IMR-90 (cell line): ENCODE measurements at regions not wholly inside any gene's neighbourhood (a gene's known extent, or its start where the extent isn't known, plus 50 kb on each side); places are given as distances from the start of the nearest gene placed in this dataset.

ENCODE experiments used
- ATAC-seq: fragments of 200-7000 bp; cut with Tn5 transposase; 2 replicates; pipeline ENCODE4 v1.9.1; 2020; ENCODE audit warnings: low read depth, mild to moderate bottlenecking, moderate library complexity
- BruUV-seq: library from RNA; stranded (reverse); fragments of 400-500 nt; replicated peaks from 2 replicates; lab custom pipeline; 2021; lab: Mats Ljungman, UMichigan
- CTCF ChIA-PET: fragments of 300-600 bp; formaldehyde crosslinking; extraction: SDS; loops from one replicate; lab custom pipeline; 2021; ENCODE audit warnings: antibody characterized with exemption; lab: Yijun Ruan, JAX
- POLR2A ChIA-PET: fragments of 300-600 bp; sonication (Branson Sonifier 250); formaldehyde crosslinking; loops from one replicate; lab custom pipeline; 2022; ENCODE audit warnings: antibody characterized with exemption; ENCODE audit not compliant: unreplicated experiment; lab: Charles Lee
- DNase-seq: peaks from one replicate; pipeline ENCODE4 v3.0.0; 2013
- H2AFZ ChIP-seq: replicated peaks from 2 replicates; pipeline ENCODE3; 2013; ENCODE audit warnings: low read length, mild to moderate bottlenecking; ENCODE audit not compliant: poor library complexity
- H2AK5ac ChIP-seq: 2 replicates; pipeline ENCODE4 v1.6.1; 2013; ENCODE audit warnings: low read depth, low read length, inconsistent platforms
- H2AK9ac ChIP-seq: replicated peaks from 2 replicates; pipeline ENCODE3; 2013; ENCODE audit warnings: mild to moderate bottlenecking, low read depth, low read length, moderate library complexity; ENCODE audit not compliant: poor library complexity
- H2BK120ac ChIP-seq: 2 replicates; pipeline ENCODE4 v1.6.1; 2013; ENCODE audit warnings: low read depth, low read length, inconsistent platforms
- H2BK15ac ChIP-seq: 3 replicates; pipeline ENCODE4 v1.6.1; 2013; ENCODE audit warnings: low read depth, low read length, inconsistent platforms
- H2BK20ac ChIP-seq: 2 replicates; pipeline ENCODE4 v1.6.1; 2013; ENCODE audit warnings: low read depth, mild to moderate bottlenecking, inconsistent platforms, low read length, moderate library complexity
- H2BK5ac ChIP-seq: 2 replicates; pipeline ENCODE4 v1.6.1; 2013; ENCODE audit warnings: mild to moderate bottlenecking, low read depth, low read length, inconsistent platforms; ENCODE audit not compliant: poor library complexity, severe bottlenecking
- H3K14ac ChIP-seq: replicated peaks from 2 replicates; pipeline ENCODE4 v1.6.1; 2013; ENCODE audit warnings: low read depth, low read length, inconsistent platforms
- H3K18ac ChIP-seq: 2 replicates; pipeline ENCODE4 v1.6.1; 2013; ENCODE audit warnings: low read depth, low read length, control low read depth
- H3K23ac ChIP-seq: 2 replicates; pipeline ENCODE4 v1.6.1; 2013; ENCODE audit warnings: low read depth, low read length, inconsistent platforms
- H3K27ac ChIP-seq: 2 replicates; pipeline ENCODE4 v1.5.1; 2013; ENCODE audit warnings: mild to moderate bottlenecking, control low read depth, low read length; ENCODE audit not compliant: insufficient read depth
- H3K27me3 ChIP-seq: 2 replicates; pipeline ENCODE4 v1.6.1; 2013; ENCODE audit warnings: low read length; ENCODE audit not compliant: control insufficient read depth, insufficient read depth
- H3K36me3 ChIP-seq: 2 replicates; pipeline ENCODE4 v1.6.1; 2013; ENCODE audit warnings: low read length, mixed read lengths; ENCODE audit not compliant: control insufficient read depth, insufficient read depth
- H3K4ac ChIP-seq: 2 replicates; pipeline ENCODE4 v1.6.1; 2013; ENCODE audit warnings: low read depth, low read length, inconsistent platforms
- H3K4me1 ChIP-seq: 2 replicates; pipeline ENCODE4 v1.6.1; 2013; ENCODE audit warnings: low read length, mixed read lengths; ENCODE audit not compliant: control insufficient read depth, insufficient read depth
- H3K4me2 ChIP-seq: 2 replicates; pipeline ENCODE4 v1.6.1; 2013; ENCODE audit warnings: low read depth, mild to moderate bottlenecking, control low read depth, low read length, moderate library complexity
- H3K4me3 ChIP-seq: 2 replicates; pipeline ENCODE4 v1.5.1; 2013; ENCODE audit warnings: low read depth, mild to moderate bottlenecking, control low read depth, low read length, moderate library complexity; ENCODE audit not compliant: insufficient read depth
- H3K56ac ChIP-seq: 2 replicates; pipeline ENCODE4 v1.6.1; 2013; ENCODE audit warnings: low read length, inconsistent platforms; ENCODE audit not compliant: insufficient read depth; ENCODE audit errors: extremely low read depth
- H3K79me1 ChIP-seq, 2 experiments: 2 replicates each; pipeline ENCODE4 v1.6.1; 2013; ENCODE audit warnings: low read length in 2 of 2, inconsistent platforms in 1 of 2, low read depth in 1 of 2
- H3K9ac ChIP-seq: 2 replicates; pipeline ENCODE4 v1.6.1; 2013; ENCODE audit warnings: low read depth, low read length, control low read depth
- H3K9me1 ChIP-seq: 2 replicates; pipeline ENCODE4 v1.6.1; 2013; ENCODE audit warnings: low read length, inconsistent platforms; ENCODE audit not compliant: insufficient read depth
- H3K9me3 ChIP-seq: 2 replicates; pipeline ENCODE4 v1.6.1; 2013; ENCODE audit warnings: low read length; ENCODE audit not compliant: control insufficient read depth, insufficient read depth
- H4K20me1 ChIP-seq: 2 replicates; pipeline ENCODE4 v1.6.1; 2013; ENCODE audit warnings: low read length, inconsistent platforms; ENCODE audit not compliant: insufficient read depth
- H4K5ac ChIP-seq: 2 replicates; pipeline ENCODE4 v1.6.1; 2013; ENCODE audit warnings: mild to moderate bottlenecking, low read depth, low read length, control low read depth
- H4K8ac ChIP-seq, 2 experiments: 2 replicates each; pipeline ENCODE4 v1.6.1; 2013; ENCODE audit warnings: low read depth in 2 of 2, low read length in 2 of 2, control low read depth in 1 of 2, inconsistent platforms in 1 of 2
- H4K91ac ChIP-seq: 2 replicates; pipeline ENCODE4 v1.6.1; 2013; ENCODE audit warnings: low read depth, low read length, inconsistent platforms; ENCODE audit not compliant: insufficient read depth
- BHLHE40 ChIP-seq: fragments of 150-350 bp; IDR thresholded peaks from 2 replicates; pipeline ENCODE4 v1.6.1; 2016; ENCODE audit warnings: mild to moderate bottlenecking, low read depth, low read length
- CTCF ChIP-seq: conservative IDR thresholded peaks from 2 replicates; pipeline ENCODE4 v1.5.1; 2012; ENCODE audit warnings: mild to moderate bottlenecking, low read depth, low read length, improper control_type of control experiment
- FOS ChIP-seq: fragments of 150-350 bp; IDR thresholded peaks from 2 replicates; pipeline ENCODE4 v1.6.1; 2016; ENCODE audit warnings: low read depth, low read length
- MAFK ChIP-seq: IDR thresholded peaks from 2 replicates; pipeline ENCODE4 v1.6.1; 2012; ENCODE audit warnings: low read depth, low read length, improper control_type of control experiment
- MAZ ChIP-seq: IDR thresholded peaks from 2 replicates; pipeline ENCODE4 v1.6.1; 2012; ENCODE audit warnings: low read depth, mild to moderate bottlenecking, low read length, improper control_type of control experiment, moderate library complexity, borderline replicate concordance
- MXI1 ChIP-seq: IDR thresholded peaks from 2 replicates; pipeline ENCODE4 v1.6.1; 2012; ENCODE audit warnings: low read depth, mild to moderate bottlenecking, low read length, moderate library complexity, borderline replicate concordance
- NFE2L2 ChIP-seq: fragments of 150-350 bp; IDR thresholded peaks from 2 replicates; pipeline ENCODE4 v1.6.1; 2016; ENCODE audit warnings: low read depth, mild to moderate bottlenecking, low read length
- POLR2A ChIP-seq: IDR thresholded peaks from 2 replicates; pipeline ENCODE4 v1.6.1; 2012; ENCODE audit warnings: mild to moderate bottlenecking, low read depth, low read length
- RCOR1 ChIP-seq: IDR thresholded peaks from 2 replicates; pipeline ENCODE4 v1.6.1; 2012; ENCODE audit warnings: mild to moderate bottlenecking, low read length, improper control_type of control experiment; ENCODE audit not compliant: insufficient replicate concordance
- RFX5 ChIP-seq: IDR thresholded peaks from 2 replicates; pipeline ENCODE4 v1.8.0; 2012; ENCODE audit warnings: low read depth, mild to moderate bottlenecking, low read length, moderate library complexity
- SMC3 ChIP-seq: fragments of 150-350 bp; IDR thresholded peaks from 2 replicates; pipeline ENCODE4 v1.6.1; 2016; ENCODE audit warnings: low read depth, mild to moderate bottlenecking, antibody characterized with exemption, low read length, moderate library complexity
- WGBS, 2 experiments: methylation state at CpG; one replicate each; pipeline versions ENCODE4 v1.1.5 to v1.1.7; 2013; ENCODE audit warnings: missing lambda C conversion rate in 2 of 2; ENCODE audit not compliant: insufficient read length in 1 of 2; ENCODE audit errors: extremely low coverage in 2 of 2; 5-methylcytosine and 5-hydroxymethylcytosine counted together
- dilution Hi-C: fragments of 300-500 bp; cut with HindIII; formaldehyde crosslinking; loops from one replicate; pipeline ENCODE4 v1.14.3; 2018; ENCODE audit warnings: low sequenced_read_pairs; ENCODE audit not compliant: unreplicated experiment
- in situ Hi-C: fragments of 300-500 bp; cut with MboI; formaldehyde crosslinking; loops from 3 replicates; pipeline ENCODE4 v1.14.3; 2019; ENCODE audit warnings: low sequenced_read_pairs, inconsistent platforms, mixed read lengths
- intact Hi-C: fragments of 100-400 bp; cut with micrococcal nuclease; formaldehyde crosslinking; loops from 2 replicates; pipeline ENCODE4 v1.10.0; 2022
- TF ChIP-seq, protein P1 (sequence below): fragments of 150-350 bp; IDR thresholded peaks from 2 replicates; pipeline ENCODE4 v1.6.1; 2017; ENCODE audit warnings: mild to moderate bottlenecking, antibody characterized with exemption, low read length, low read depth
- TF ChIP-seq, protein P2 (sequence below): fragments of 150-350 bp; IDR thresholded peaks from 2 replicates; pipeline ENCODE4 v1.6.1; 2016; ENCODE audit warnings: low read depth, mild to moderate bottlenecking, low read length, moderate library complexity, borderline replicate concordance

- Histone ChIP-seq H2AK5ac (peak overlapping the region; percentile 95), H4K5ac (peak overlapping the region; percentile 90), H3K23ac (peak overlapping the region; percentile 94), H3K27me3 (no peaks in the 10 kb centered on the region), H3K56ac (peak overlapping the region; percentile 88), H3K4me3 (no peak overlapping the region), H2BK5ac (peak overlapping the region; percentile 91), H3K4ac (peak overlapping the region; percentile 98), H4K20me1 (no peaks in the 10 kb centered on the region), H3K14ac (peak overlapping the region; percentile 95), H3K36me3 (0 out of 2 replicates have a peak, but pooled peaks cover 2% of the 10 kb centered on the region), H3K79me1 (peaks cover 0 to 21% of the 10 kb centered on the region in 2 experiments; a peak in 2 of 4 replicates), H3K9me1 (peaks cover 24% of the 10 kb centered on the region), H3K9ac (peak overlapping the region; percentile 44), H2BK20ac (peak overlapping the region; percentile 92), H2BK120ac (peak overlapping the region; percentile 99), H3K4me2 (peak overlapping the region; percentile 44), H3K4me1 (peaks cover 29% of the 10 kb centered on the region), H3K27ac (peak overlapping the region; percentile 81), H4K8ac (peak overlapping the region; percentile 89 to 93), H2BK15ac (peak overlapping the region; percentile 98), H3K18ac (peak overlapping the region; percentile 88), H3K9me3 (no peaks in the 10 kb centered on the region), H2AK9ac (peak overlapping the region; percentile 56), H4K91ac (peak overlapping the region; percentile 97), H2AFZ (peak overlapping the region; percentile 79)
- intact Hi-C loops: no loop called here
- POLR2A ChIA-PET: interaction anchor here (0.6 kb wide), 1 partner anchor 947 kb away, joined by 5 read pairs; no protein-coding TSS in a partner anchor
- dilution Hi-C loops: no loop called here
- BruUV-seq: no TSS peak
- DNase-seq (peak; percentile 99), ATAC-seq (peak; percentile 94)
- CTCF ChIA-PET: interaction anchor here (0.7 to 1.4 kb wide), 3 partner anchors 13 to 947 kb away, joined by 3 read pairs; no protein-coding TSS in a partner anchor
- 62% methylated on average over 3 of the region's 17 CpGs; no CpG with 5 or more reads in 1 of the 2 experiments for WGBS, 2 experiments
- in situ Hi-C loops: no loop called here
- TF ChIP-seq RFX5: no peak
- TF ChIP-seq CTCF: no peak
- peak; percentile 92 for TF ChIP-seq RCOR1
- TF ChIP-seq, protein P1, sequence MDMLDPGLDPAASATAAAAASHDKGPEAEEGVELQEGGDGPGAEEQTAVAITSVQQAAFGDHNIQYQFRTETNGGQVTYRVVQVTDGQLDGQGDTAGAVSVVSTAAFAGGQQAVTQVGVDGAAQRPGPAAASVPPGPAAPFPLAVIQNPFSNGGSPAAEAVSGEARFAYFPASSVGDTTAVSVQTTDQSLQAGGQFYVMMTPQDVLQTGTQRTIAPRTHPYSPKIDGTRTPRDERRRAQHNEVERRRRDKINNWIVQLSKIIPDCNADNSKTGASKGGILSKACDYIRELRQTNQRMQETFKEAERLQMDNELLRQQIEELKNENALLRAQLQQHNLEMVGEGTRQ: peak; percentile 72
- TF ChIP-seq POLR2A: peak; percentile 42; the same call in 1 of the 2 replicates
- TF ChIP-seq FOS: peak; percentile 99
- TF ChIP-seq NFE2L2: no peak
- TF ChIP-seq BHLHE40: peak; percentile 98
- TF ChIP-seq MXI1: no peak; the same call in 1 of the 2 replicates
- TF ChIP-seq, protein P2, sequence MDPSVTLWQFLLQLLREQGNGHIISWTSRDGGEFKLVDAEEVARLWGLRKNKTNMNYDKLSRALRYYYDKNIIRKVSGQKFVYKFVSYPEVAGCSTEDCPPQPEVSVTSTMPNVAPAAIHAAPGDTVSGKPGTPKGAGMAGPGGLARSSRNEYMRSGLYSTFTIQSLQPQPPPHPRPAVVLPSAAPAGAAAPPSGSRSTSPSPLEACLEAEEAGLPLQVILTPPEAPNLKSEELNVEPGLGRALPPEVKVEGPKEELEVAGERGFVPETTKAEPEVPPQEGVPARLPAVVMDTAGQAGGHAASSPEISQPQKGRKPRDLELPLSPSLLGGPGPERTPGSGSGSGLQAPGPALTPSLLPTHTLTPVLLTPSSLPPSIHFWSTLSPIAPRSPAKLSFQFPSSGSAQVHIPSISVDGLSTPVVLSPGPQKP: no peak
- no peak for TF ChIP-seq MAFK
- TF ChIP-seq SMC3: peak; percentile 31; the same call in 1 of the 2 replicates
- TF ChIP-seq MAZ: peak; percentile 55; the same call in 1 of the 2 replicates
Observed at GRCh38 chr5:124628721-124629596, 117.5 kb downstream of the ZNF608 start.
